ENCODE measurements at regions not wholly inside any gene's neighbourhood (a gene's known extent, or its start where the extent isn't known, plus 50 kb on each side); places are given as distances from the start of the nearest gene placed in this dataset.

GRCh38 chr9:80893190-80893589 lies 796.2 kb downstream of the TLE1 start:
- DNase-seq, result no peak

DNA sequence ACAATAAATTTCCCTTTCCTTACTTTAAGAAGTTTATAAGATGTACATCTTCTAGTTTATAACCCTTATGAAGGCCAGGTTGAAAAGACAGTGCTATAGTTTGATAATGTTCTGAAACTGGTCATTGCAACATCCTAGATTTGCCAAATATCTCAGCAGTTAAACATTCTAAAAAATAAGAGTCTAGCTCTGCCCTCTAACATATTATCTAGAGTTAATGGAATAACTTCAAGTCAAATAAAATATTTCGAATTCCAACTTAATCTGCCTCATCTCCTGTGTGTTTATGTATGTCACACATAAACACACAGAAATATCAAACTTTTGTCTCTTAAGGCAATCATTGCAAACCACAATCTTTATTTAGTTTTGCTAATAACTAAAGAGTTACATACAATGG lies 796.6 kb downstream of the TLE1 start:
- no peak for DNase-seq

GRCh38 chr9:80890124-80890523 lies 799.2 kb downstream of the TLE1 start:
- no peak for DNase-seq

DNA sequence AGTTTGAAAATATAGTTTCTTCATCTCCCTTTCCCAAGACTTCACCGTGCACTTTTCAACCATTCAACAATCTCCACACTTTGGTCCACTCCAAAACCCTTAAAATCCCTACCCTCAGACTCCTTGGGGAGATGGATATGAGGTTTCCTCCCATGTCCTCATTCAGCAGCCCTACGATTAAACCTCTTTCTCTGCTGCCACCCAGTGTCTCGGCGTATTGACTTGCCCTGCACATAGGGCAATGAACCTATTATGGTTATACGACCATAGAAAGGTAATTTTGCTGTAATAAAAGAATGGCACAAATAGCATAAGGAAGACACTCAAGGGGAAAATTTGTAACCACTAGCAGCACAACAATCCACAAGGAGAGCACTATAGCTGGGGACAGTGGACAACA lies 803.5 kb downstream of the TLE1 start:
- no peak for DNase-seq

GRCh38 chr9:80883826-80884579 lies 805.3 kb downstream of the TLE1 start:
- no peak for DNase-seq

DNA sequence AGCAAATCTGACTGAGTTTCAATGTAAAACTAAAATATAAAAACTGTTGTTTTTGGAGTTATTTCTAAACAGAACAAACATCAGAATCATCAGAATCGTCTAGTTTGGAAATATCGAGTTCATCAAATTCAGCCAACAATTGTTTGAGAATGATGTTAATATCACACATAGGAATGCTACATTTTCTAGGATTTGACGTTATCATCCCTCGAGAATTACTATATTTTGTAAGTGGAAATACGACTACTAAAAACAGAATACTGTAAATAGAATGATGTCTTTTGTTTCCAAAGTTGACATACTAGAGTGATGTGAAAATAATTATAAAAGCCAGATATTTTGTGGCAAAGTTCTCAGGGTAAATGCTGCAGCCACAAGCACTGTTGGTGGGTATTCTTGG lies 805.9 kb downstream of the TLE1 start:
- DNase-seq, result no peak

GRCh38 chr9:80881940-80882339 lies 807.4 kb downstream of the TLE1 start:
- no peak for DNase-seq

DNA sequence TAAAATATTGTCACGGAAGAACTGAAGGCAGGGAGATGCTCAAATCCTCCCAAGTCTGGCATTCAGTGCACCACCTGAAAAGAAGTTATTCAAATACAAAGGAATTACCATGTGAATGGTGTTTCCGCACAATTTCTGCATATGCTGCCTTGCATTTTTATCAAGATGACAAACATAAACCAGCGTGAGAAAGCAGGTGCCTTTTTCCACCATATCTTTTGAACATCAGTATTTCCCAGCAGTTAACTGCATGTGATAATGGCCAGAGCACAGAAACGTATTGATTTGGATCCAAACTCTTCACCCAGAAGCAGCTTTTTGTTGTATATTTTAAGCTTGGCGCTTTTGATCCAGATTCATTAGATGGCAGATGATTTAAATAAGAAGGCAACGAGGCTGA lies 808.0 kb downstream of the TLE1 start:
- no peak for DNase-seq

- DNase-seq, result no peak
These were observed 810.8 kb downstream of the TLE1 start for GRCh38 chr9:80878556-80878955.

DNA sequence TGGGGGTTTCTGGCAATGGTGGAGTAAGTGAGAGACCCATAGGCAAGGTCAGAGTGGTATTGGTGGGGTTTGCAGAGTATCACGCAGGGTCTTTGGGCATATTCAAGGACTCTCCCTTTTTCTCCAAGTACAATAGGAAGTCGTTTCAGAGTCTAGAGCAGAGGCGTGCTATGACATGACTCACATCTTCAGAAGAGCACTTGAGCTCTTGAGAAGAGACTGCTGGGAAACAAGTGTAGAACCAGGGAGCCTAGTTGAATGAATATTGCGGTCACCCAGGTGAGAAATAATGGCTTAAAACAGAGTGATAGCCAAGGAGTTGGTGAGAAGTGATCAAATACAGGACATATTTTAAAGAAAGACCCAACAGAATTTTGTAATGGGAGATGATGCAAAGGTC lies 813.4 kb downstream of the TLE1 start:
- DNase-seq, result no peak

DNA sequence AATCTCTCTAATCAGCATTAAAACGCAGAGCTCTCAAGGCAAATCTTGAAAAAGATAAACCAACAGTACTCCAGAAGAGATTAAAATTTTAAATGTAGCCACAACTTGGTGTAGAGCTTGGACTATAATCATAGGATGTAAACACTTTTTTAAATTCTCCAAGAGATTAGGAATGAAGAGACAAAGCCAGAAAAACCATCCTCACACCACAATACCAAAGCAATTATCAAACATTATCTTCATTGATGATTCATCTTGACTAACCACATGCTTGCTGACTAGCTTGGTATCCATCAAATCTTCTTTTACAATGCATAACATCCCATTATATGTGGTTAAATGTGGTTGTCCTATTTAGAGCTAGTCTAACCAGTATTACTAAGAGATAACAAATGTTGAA lies 815.1 kb downstream of the TLE1 start:
- DNase-seq, result no peak

- no peak for DNase-seq
These were observed 815.5 kb downstream of the TLE1 start for GRCh38 chr9:80873861-80874260.

DNA sequence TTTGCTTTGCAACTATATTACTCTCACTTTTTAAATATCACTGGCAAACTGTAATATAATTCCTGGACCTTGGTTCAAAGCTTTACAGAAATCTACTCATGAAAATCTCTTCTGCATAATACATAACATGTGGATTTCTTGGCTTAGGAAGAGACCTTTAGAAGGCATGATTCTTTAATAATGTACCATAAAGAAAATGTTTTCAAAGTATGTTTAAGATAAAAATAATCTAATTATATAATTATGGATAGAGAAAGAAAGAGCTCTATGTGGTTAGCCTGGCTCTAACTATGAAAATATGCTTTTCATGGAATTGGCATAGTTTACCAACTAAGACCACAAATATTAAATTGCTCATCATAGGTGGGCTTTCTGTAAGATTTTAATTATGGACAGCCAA lies 817.8 kb downstream of the TLE1 start:
- DNase-seq, result no peak

GRCh38 chr9:80867731-80868130 lies 821.6 kb downstream of the TLE1 start:
- no peak for DNase-seq

DNA sequence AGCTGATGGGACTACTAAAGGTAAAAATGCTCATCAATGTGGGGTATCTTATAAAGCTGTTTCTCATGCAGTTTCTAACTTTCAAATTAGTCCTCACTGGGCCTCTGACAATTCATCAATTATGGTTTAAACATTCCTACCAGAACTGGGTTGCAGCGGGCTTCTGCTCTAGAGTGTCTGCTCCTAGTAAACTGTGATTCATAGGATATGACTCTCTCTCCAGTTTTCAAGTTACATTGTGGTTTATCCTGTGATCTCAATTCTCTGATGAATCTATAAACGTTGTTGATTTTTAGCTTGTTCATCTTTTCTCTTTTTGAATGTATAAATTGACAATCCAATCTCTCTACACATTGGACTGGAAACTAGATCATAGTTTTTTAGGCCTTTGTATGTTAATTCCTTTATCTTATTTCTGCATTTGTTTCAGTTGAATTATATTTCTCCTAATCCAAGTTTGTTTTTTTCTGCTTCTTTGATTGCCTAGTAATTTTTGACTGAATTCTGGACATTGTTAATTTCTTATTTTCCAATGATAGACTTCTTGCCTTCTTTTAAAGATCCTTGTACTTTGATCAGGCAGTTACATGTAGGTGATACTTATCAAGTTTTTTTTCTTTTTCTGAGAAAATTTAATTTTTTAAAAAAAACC lies 822.6 kb downstream of the TLE1 start:
- DNase-seq, result no peak

GRCh38 chr9:80866121-80866520 lies 823.2 kb downstream of the TLE1 start:
- DNase-seq, result no peak

DNA sequence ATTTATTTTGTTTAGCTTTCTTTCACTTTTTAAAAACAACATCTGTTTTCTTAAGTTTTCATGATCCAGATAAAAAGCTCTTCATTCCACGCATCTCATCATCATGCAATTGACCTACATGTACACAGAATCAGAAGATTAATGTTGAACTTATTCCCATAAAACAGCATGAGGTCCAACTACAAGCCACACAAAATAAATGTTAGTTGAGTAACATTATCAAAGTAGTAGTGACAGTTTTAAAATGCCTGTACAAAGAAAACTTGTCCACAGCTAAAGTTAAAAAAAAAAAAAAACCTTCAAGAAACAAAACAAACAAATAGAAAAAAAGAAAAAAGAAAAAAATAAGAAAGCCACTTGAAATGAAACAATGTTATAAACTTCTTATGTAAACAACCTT lies 846.3 kb downstream of the TLE1 start:
- no peak for DNase-seq

DNA sequence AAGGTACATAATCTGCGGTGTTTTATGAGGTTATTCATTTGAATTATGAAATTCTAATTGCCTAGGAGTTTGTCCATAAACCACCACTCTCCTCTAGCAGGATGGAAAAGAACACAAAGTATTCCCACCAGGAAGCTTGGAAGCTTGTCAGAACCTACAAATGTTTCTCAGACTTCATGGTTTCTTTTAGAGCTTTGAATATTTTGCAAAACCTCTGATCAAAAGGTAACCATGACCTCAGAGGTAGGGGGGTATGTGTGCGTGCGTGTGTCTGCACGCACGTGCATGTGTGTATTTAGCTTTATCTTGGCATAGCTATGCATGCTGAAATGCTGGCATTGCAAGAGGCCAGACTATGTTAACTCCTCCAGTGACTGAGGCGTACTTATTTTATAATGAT lies 847.0 kb downstream of the TLE1 start:
- DNase-seq, result peak; percentile 7

GRCh38 chr9:80841888-80842287 lies 847.5 kb downstream of the TLE1 start:
- no peak for DNase-seq

DNA sequence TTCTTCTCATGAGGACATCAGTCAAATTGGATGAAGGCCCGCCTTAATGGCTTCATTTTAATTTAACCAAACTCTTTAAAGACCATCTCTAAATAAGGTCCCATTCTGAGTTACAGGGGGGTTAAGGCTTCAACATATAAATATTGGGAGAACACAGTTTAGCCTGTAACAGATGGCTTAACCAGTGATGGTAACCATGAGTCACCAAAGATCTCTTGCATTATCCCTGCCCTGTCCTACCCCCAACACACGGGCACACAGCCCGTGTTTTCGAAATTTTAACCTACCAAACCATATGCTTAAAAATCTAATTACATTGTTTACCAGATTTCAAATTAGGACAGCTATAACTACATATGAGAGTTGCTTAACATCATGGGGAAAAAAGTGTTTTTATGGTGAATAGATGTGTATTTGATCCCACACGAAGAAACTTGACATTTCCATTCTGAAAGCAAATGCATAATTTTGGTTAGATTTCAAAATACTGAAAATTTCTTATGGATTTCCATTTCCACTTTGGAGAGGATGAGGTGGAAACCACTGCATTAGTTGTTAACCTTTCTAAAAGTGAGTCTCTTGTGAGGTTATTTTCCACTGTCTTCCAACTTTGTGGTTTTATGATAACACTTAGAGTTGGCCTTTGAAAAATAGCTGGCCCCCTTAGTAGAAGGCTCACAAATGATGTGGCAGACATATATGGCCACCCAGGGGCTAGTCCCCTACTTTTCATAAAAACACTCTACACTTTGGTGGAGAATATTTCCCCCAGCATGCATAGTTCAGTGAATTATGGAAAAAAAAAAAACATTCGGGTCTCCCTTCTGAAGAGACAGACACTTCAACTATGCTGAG lies 849.3 kb downstream of the TLE1 start:
- no peak for DNase-seq

DNA sequence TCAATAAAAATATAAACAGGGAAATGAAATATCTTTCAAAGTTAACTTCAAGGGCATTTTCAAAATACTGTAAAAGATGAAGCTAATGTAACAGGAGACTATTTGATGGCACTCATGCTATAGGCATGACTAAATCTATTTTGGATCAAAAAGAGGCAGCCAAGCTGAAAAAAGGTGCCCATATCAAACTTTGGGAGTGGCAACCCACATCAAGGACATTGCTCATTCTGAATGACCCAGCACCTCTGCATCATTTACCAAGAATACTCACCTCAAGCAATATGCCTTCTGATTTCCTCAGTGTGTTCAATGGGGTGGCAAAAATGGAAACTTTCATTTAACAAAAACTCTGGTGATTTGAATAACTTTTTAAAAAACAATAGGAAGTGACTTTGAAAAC lies 853.3 kb downstream of the TLE1 start:
- no peak for DNase-seq

DNA sequence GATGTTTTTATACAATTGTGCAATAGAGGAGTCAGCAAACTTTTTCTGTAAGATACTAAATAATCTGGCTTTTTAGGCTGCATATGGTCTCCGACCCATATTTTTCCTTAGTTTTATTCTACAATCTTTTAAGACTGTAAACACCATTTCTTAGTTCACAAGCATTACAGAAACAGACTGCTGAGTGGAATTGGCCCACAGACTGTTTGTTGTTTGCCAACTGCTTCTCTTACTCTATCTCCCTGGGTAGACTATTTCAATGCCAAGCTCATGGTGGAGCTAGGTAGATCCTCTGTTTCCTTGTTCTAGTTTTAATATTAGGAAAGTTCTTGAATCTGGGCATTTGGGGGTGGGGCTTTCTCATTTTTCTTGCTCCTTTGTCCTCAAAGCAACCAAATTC lies 857.6 kb downstream of the TLE1 start:
- no peak for DNase-seq

DNA sequence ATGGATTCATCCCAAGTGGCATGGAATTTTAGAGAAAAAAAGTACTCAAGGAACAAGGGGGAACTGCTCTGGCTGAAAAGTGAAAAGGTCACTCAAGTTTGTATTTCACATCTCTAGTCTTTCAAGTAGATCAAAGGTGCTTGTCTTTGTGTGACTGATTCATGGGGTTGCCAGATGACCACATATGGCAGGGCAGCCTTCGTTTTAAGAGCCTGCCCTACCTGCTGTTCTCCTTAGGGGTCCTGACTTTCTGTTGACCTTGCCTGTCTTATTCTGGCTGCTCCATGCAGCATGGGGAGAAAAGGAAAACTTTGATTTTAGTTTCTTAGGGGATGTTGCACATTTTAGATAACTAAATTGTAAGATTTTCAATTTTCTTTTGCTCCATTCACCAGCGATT lies 877.7 kb downstream of the TLE1 start:
- DNase-seq, result no peak

GRCh38 chr9:80811003-80811402 lies 878.3 kb downstream of the TLE1 start:
- no peak for DNase-seq
